ENCODE measurements at regions not wholly inside any gene's neighbourhood (a gene's known extent, or its start where the extent isn't known, plus 50 kb on each side); places are given as distances from the start of the nearest gene placed in this dataset.
"Not testable (repeated sequence)": the region's sequence is repeated elsewhere in the genome, so short reads cannot be mapped to it uniquely, and the experiment has no call there.

DNA sequence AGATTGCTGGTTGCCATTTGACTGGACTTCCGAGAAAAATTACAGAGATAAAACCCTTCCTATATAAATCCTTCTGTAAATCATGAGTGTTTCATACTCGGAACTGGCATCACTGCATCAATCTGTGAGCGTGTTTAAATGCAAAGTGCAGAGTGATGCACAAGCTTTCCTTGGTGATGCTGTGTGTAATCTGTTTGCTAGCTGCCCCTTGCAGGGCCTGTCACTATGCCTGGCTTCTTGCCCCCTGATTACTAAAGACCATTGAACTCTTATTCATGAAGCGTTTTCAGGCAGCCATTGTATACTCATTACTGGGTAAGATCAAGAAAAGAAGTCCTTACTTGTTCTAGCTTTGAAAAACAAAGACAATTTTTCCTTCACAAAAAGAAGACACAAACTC lies 266.9 kb upstream of the FANCL start:
- no peak for DNase-seq

DNA sequence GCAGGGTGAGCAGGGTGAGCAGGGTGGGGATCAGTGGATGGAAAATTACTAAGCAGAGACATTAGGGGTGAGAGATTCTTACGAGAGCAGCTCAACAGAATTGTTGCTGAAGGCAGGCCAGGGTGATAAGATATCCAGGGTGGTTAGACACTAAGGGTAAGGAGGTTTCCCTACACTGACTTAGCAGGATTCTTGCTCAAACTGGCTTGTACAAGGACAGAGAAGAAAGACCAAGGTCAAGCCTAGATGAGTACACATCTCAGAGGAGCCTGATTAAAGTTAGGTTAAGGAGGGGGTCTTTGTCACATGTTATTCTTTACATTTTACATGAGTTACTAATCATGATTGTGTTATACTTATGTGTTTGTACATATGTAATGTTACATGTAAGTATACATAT lies 262.8 kb upstream of the FANCL start:
- DNase-seq = no peak

DNA sequence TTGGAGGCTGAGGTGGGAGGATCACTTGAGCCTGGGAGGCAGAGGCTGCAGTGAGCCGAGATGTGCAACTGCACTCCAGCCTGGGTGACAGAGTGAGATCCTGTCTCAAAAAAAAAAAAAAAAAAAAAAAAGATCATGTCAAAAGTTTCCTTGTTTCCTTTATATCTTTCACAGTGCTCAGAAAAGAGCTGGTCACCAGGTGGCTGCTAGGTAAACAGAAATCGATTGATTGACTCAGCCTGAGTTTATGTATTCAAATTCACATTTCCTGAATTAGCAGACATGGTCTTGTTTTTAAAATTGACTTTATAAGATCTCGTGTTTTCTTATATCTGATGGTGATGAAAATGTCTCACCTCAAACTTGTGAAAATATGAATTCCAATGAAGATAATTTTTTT lies 261.8 kb upstream of the FANCL start:
- no peak for DNase-seq

DNA sequence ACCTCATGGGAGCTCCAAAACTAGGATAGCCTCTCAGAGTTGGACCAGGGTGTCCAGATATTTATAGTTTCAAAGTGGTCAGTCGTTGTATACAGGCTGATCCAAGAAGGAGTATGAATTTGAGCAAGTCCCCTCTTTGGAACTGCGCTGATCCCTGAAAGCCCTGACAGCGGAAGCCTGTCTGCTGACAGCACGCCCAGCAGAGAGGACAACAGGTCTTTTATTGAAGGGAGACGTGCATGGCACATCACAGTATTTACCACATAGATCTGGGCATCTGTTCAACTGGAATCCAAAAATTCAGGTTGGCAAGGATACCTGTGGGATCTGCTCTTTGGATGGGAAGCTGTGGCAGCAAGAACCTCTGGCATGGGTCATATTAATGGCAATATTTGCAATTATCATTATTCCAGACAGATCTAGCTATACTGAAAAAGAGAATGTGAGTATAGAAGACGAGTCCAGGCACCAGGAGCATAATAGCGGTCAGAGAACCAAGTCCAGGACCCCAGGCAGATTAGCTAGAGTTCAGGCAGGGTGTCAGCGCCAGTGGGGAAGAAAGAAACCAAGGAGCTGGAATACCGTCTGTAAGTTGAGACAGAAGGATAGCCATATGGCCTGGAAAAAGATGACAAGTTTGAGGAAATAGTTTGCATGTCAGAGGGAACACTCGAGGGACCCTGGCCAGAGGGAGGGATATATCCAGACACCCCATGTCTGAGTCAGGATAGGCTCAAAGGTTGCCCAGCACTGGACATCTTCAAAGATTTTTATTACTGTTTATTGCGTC lies 260.4 kb upstream of the FANCL start:
- no peak for DNase-seq

DNA sequence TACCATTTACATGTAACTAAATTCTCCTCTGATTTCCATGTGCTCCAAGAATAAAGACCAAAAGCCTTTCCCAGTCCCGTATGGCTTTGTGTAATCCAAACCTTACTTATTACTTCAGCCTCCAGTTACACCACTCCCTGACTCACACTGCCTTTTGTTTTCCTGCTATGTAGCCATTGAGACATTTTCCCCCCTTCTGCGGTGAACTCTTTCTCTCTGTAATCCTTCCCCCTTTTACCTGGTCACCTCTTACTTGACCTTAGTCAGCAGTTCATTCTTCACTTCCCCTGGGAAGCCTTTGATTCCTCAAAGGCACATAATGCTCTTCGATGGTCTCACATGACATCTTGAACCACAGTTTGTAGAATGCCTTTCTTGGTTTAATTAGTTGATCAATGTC lies 256.0 kb upstream of the FANCL start:
- peak; percentile 0 for DNase-seq

DNA sequence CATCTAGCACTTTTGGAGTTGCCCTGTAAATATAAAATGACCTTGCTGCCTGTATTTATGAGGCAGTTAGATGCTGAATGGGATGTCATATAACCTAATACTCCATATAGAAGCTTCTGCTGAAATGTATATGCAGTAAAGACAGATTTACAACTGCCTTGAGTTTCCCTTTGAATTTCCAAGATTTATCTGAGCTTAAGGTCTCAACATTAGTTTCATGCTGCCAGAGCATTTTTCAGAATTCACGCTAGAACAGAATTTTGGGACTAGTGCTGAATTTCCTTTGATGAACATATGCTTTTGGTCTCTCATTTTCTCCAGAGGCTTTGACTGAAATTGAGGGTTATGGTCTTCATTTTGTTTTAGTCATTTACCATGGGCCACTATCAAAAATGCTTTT lies 254.7 kb upstream of the FANCL start:
- DNase-seq = peak; percentile 1

DNA sequence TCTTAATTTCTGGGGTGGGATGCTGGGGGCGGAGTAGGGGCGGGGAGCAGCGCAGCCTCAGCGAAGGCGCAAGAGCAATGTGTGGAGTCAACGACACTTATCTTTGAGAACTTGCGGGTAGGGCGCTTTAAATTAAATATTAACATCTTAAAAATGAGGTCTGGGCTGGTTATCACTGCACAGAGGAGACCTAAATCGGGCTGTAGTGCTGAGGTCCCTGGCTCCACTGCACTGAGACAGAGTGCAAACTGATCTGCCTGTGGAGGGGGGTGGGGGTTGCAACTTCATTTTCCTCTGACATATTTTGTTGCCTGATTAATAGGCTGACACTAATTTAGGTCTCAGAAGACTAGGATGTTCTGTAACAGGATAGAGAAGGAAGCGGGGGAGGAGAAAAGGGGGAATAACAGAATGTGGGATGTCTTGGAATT lies 253.0 kb upstream of the FANCL start:
- peak; percentile 34 for DNase-seq

DNA sequence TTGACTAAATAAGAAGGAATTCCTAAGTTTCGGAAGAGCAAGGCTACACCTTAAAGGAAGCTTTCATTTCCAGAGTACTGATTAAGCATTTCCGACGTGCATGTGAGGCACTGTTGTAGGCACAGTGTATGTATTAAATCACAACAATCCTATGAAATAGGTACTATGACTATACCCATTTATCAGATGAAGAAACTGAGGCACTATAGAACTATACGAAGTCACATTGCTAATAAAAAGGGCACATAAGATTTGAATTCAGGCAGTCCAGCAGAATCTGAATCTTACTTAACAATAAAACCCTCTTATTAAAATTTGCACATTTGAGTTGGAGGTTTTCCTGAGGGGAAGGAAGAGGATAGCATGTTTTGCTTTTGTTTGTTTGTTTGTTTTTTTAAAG lies 243.5 kb upstream of the FANCL start:
- no peak for DNase-seq

DNA sequence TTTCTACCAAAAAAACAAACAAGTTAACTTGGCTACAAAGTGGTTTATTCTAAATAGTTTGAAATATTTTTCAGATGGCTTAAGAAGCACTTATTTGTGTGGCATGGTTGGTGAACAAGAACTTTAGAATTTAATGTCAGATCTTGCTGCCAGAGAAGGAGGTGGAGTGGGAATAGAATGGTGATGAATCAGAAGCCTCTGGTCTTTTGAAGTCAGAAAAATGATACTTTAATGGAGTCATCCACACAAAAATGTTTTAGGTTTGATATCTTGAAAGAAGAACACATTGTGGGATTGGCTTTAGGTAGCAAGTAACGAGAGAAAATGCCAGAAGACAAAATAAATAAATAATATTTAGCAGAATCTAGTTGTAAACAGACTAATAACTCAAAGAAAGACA lies 243.1 kb upstream of the FANCL start:
- no peak for DNase-seq

DNA sequence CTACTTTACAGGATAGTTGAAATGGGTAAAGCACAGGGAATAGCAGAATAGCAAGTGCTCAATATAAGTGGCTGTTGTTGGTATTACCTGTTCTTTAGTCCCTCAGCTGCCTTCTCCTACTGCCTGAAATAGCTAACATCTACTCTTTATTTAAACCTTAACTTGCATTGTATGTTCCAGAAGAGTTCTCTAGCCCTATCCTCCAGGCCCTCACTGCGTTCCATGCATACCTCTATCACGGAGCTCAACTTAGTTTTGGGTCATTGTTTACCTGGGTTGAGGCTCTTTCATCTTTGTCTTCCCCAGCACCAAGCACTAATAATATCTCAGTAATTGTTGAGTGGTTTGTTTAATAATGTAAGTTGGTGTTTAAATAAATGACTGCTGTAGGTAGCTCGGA lies 242.2 kb upstream of the FANCL start:
- no peak for DNase-seq

DNA sequence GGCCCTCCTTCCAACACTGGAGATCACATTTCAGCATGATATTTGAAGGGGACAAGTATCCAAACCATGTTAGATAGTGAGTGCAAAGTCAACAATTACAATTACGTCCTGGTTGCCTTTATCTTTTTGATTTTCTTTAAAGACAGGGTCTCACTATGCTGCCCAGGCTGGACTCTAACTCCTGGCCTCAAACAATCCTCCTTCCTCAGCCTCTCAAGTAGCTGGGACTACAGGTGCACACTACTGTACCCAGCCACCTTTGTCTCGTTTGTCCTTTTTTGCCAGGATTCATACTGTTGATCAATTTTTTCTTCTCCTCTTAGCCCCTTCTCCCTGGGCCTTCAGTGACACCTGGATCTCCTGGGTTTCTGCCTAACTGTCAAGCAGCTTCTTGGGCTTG lies 240.5 kb upstream of the FANCL start:
- no peak for DNase-seq

DNA sequence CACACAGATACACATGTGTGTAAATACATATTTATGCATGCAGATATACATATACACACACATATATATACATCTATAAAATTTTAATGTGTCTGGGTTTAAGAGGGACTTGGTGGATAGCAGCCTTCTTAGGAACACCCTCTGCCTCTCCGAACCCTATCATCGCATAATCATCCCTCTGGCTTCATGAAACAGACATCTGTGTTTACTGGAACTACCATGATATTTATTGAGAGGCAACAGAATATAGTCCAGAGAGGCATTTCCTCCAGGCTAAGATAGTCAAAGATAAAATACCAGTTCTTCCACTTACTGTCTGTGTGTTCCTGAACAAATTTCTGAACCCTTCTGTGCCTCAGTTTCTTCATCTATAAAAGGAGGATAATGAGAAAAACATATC lies 239.0 kb upstream of the FANCL start:
- no peak for DNase-seq

DNA sequence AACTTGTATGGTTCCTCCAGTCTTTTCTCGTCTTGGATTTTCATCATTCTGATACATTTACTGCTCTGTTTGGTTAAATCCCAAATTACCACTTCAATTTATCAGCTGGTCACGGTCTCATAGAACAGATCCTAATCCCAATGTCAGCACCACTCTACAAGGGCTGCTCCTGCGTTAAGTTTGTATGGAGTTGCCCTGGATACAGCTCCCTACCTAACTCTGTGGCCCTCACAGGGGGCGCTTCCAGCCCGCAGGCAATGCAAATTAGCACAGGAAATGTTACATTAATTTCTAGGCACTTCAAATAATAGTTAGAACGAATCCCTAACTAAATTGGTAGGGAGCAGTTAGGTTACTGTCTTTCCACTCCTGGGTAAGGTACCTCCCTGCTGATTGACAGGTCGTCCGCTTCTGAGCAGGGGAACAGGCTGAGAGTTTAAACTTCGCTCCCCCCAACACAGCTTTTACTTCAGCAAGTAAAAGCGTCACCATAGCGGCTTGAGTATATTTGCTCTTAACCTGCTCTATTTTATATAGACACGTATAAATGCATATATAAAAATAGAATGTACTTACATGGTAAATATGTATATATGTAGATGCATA lies 238.5 kb upstream of the FANCL start:
- DNase-seq = peak; percentile 30

DNA sequence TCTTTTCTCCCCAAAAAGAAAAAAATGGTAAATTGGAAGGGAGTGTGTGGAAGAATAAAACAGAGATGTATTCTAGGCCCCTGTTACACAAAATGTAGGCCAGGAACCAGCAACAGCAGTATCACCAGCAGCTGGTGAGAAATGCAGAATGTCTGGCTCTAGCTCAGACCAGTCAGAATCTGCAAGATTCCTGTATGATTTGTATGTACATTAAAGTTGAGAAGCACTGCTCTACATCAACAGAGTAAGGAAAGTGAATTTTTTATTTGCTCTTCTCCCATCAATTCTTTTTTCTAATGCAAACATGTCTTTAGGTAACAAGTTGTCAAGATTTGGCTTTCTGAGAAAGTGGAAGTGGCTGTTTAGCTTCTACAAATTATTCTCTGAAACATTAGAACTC lies 235.4 kb upstream of the FANCL start:
- DNase-seq = no peak

DNA sequence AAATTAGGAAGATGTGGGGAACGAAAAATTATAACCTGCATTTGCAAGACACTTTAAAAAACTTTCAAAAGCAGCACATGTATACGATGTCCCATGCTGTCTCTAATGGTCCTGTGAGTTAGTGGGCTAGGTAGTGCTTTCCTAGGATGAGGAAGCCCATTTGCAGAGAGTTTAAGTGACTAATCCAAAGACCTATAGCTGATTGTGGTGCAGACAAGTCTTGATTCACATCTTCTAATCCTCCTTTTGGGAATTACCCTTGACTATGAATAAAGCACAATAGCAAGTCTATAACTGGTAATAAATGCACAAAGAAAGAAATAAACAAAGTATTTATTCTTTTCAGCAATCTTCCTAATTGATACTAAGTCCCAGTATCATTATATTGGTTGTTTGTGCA lies 234.6 kb upstream of the FANCL start:
- no peak for DNase-seq

DNA sequence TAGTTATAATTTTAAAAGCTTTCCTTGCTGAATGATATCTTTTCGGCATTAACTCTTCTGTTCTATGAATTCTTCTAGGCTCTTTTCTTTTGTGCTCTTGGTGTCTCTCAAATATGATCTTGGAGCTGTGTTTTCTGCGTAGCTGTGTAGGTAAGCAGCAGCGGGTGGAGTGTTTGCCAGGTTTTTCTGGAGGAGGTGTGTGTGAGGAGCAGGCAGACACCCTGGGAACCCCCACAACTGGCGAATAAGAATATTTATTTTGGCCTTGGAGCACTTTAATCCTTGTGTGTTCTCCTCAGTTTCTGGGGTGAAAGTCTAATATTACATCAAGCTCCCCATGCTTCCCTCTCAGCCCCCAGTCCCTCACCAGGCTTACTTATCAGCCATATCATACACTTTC lies 232.0 kb upstream of the FANCL start:
- no peak for DNase-seq

DNA sequence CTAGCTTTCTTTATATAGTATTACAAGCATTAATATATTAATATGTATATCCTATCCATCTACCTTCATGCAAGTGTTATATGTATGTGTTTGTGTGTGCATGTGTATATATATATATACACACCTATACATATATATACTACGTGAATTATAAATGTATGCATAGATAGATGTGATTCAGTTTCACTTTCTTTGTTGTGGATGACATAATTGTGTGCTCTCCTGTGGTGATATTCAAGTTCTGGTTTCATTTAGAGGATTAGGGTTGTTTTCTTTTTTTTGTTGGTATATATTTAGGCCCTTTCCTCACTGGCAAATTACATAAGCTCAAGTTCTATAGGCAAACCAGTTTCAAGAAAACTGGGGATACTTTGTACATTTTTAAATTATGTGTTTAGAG lies 225.7 kb upstream of the FANCL start:
- no peak for DNase-seq

DNA sequence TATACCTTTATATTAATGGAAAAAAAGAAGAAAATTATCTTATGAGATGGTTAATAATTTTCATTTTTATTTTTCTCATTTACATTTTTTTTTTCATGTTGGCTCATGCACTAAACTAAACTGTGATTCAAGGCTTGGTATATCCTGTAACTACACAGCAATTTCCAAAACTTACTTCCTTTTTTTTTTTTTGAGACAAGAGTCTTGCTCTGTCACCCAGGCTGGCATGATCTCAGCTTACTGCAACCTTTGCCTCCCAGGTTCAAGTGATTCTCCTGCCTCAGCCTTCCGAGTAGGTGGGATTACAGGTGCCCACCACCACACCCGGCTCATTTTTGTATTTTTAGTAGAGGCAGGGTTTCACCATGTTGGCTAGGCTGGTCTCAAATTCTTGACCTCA lies 224.9 kb upstream of the FANCL start:
- DNase-seq = not testable (repeated sequence)

DNA sequence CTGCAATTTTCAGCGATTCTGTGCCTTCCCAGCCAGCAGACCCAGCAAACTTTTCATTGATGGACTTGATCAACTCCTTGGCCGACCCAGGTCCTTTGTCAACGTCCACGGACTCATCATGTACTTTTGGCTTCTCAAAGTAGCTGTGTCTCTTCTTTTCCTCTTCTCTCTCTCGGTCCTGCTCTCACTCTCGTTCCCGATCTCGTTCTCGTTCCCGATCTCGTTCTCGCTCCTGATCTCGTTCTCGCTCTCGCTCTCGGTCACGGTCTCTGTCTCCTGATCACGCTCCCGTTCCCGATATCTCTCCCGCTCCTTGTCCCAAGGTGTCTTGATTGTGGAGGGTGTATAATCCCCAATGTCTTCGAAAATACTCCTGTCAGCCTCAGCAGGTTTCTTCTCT lies 219.5 kb upstream of the FANCL start:
- no peak for DNase-seq

DNA sequence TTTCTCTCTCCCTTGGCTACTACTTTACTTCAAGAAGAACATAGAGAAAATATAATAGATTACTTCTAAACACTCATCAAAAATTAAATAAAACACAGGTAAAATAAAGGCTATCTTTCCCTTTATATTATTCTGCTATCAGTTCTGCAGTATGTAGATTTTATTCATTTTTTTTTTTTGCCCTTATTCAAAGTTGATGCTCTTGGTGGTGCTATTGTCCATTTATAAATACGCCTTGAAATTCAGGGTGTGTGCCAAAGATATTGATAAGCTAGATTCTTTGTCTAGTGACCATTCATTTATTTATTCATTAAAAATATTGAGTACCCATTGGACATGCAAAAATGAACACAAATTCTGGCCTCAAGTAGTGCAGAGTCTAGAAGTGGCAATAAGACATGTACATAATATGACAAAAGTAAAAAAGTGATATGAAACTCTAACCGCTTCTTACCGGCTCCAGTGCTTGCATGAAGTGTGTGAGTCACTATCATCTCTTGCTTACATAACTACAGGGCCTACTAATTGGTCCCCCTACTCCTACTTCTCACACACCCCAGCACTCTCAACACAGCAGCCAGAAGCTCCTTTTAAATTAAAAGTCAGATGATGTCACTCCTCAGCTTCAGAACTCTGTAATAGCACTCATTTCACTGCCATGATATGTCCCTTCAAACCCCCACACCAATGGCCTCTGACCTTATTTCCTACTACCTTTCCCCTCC lies 208.3 kb upstream of the FANCL start:
- DNase-seq = no peak

DNA sequence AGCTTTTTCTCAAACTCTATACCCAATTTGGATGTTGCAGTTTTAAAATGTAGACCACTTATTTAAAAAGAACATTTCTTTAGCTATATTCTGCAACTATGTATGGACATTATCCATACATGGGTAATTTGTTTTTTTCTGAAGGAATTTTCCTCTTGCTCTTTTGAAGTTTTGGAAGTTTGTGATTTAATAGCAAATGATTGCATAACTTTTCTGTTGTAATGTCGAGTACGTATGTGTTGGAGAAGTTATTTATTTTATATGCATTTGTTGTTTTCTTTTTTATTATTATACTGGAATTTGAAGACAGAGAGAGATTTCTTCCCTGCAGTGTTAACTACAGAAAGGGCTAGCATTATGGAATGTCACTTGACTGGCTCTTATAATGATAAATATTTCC lies 207.7 kb upstream of the FANCL start:
- DNase-seq = no peak

DNA sequence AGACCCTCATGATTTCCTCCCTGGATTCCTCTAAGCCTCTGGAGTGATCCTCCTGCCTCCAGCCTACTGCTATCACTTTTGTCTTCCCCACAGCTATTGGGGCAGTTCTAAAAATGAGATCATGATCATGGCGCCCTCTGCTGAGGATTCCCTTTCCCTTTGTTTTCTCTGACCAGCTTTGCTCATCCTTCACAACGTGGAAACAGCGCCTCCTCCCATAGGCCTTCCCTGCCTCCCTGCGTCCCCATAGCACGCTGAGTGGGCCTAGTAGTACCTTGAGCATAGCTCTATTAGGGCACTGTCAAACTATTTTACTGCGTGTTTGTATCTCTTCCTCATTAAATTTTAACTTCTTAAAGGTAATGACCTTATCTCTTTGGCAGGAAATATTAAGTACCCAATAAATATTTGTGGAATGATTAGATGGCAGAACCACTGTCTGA lies 207.0 kb upstream of the FANCL start:
- DNase-seq = peak; percentile 56

DNA sequence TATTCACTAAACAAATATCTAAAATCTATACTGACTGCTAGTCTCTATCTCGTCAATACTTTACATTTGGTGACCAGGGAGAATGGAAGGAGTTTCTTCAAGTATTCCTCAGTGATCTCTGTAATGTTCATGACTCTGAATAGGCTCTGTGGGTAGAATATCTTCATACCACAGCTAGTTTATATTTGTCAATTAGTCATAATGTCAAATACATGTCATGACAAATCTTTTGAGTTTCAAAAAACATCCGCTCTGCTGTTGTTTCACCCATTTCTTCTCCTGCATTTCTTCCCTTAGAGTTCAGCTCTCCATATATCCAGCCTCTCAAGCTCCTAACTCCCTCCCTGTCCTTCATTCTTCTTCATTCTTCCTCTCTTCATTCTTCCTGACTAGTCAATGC lies 206.5 kb upstream of the FANCL start:
- DNase-seq = no peak
